ENCODE measurements at regions not wholly inside any gene's neighbourhood (a gene's known extent, or its start where the extent isn't known, plus 50 kb on each side); places are given as distances from the start of the nearest gene placed in this dataset.

GRCh38 chr2:111629983-111630382, 254.0 kb downstream of the ANAPC1 start:
- Histone ChIP-seq H3K4me2 (ENCODE audit: insufficient read depth in 1 of 2, low read depth in 2 of 2, low read length in 2 of 2) (no peak overlapping the region), H4K5ac (ENCODE audit: insufficient read length, low read depth, low read length) (no peak overlapping the region), H3K79me2 (ENCODE audit: control insufficient read depth in 1 of 2, insufficient read depth in 2 of 2, low read length in 2 of 2) (no peaks in the 10 kb centered on the region), H3K56ac (replicated peaks; ENCODE audit: insufficient read length, low read depth, low read length) (no peak overlapping the region), H3K9ac (replicated peaks in 1 of 4; ENCODE audit: extremely low read depth in 1 of 4, low read depth in 3 of 4, low read length in 3 of 4) (no peak overlapping the region), H2BK12ac (ENCODE audit: low read depth, low read length) (no peak overlapping the region), H3K18ac (ENCODE audit: extremely low read depth, low read length) (no peak overlapping the region), H2BK5ac (ENCODE audit: low read depth, low read length) (no peak overlapping the region), H4K8ac (ENCODE audit: extremely low read depth, insufficient read depth, low read length) (no peak overlapping the region), H3K27ac (ENCODE audit: low read depth, low read length) (no peak overlapping the region), H2AFZ (ENCODE audit: low read length) (no peak overlapping the region), H2BK15ac (ENCODE audit: low read length) (no peak overlapping the region), H2BK20ac (ENCODE audit: low read length) (no peak overlapping the region), H3K23me2 (ENCODE audit: low read depth, low read length) (no peaks in the 10 kb centered on the region), H3K79me1 (ENCODE audit: low read depth, low read length) (no peaks in the 10 kb centered on the region), H4K91ac (replicated peaks; ENCODE audit: insufficient read length, low read length) (no peak overlapping the region), H3K4ac (replicated peaks; ENCODE audit: insufficient read length, low read depth, low read length) (no peak overlapping the region), H2BK120ac (replicated peaks; ENCODE audit: low read depth, low read length) (no peak overlapping the region), H3K23ac (ENCODE audit: insufficient read length) (no peak overlapping the region), H3K14ac (ENCODE audit: insufficient read length) (no peak overlapping the region), H2AK5ac (ENCODE audit: low read depth, low read length) (no peak overlapping the region), H3K9me3 (ENCODE audit: insufficient read depth in 2 of 2, low read depth in 1 of 2, low read length in 1 of 2) (peaks cover 3 to 11% of the 10 kb centered on the region in 2 experiments; a peak in 3 of 4 replicates), H3K4me1 (replicated peaks in 1 of 4; ENCODE audit: control insufficient read depth in 3 of 4, insufficient read depth in 4 of 4, low read length in 3 of 4) (no peaks in the 10 kb centered on the region), H3K27me3 (replicated peaks in 1 of 4; ENCODE audit: control insufficient read depth in 3 of 4, extremely low read depth in 1 of 4, insufficient read depth in 3 of 4, low read length in 3 of 4) (no peaks in the 10 kb centered on the region), H3K4me3 (ENCODE audit: extremely low read depth in 1 of 4, insufficient read depth in 2 of 4, low read depth in 3 of 4, low read length in 4 of 4) (no peak overlapping the region), H3K36me3 (ENCODE audit: control insufficient read depth in 2 of 4, insufficient read depth in 4 of 4, low read length in 3 of 4) (no peaks in the 10 kb centered on the region), H4K20me1 (replicated peaks in 1 of 2; ENCODE audit: control insufficient read depth in 1 of 2, insufficient read depth in 2 of 2, low read length in 2 of 2) (no peaks in the 10 kb centered on the region)
- no peak for DNase-seq (ENCODE audit: low read depth in 1 of 2, low spot score in 2 of 2)
- FAIRE-seq = no peak
- ChIA-PET POLR2A (ENCODE audit: partially characterized antibody) (no interaction called here), CTCF (ENCODE audit: partially characterized antibody) (interaction anchor here (0.7 kb wide), 1 partner anchor 38 kb away, joined by 3 read pairs; no protein-coding TSS in a partner anchor)
- WGBS, 2 experiments (ENCODE audit: extremely low coverage in 1 of 2, insufficient coverage in 1 of 2, insufficient read length in 1 of 2, insufficient replicate concordance in 2 of 2, low coverage in 1 of 2, low lambda C conversion rate in 2 of 2, missing lambda C conversion rate in 1 of 2) = 85% methylated on average over 2 of the region's 2 CpGs; no CpG with 5 or more reads in 1 of the 2 experiments
- TF ChIP-seq CEBPB (IDR thresholded peaks at IDR 0.05; ENCODE audit: low read depth, low read length) (no peak), BRCA1 (IDR thresholded peaks at IDR 0.05; ENCODE audit: low read depth, low read length) (no peak), TEAD4 (IDR thresholded peaks at IDR 0.05; ENCODE audit: low read depth, low read length) (no peak)

Data from H1 (cell line).